Heart left ventricle (tissue), 16 donors: ENCODE measurements at regions not wholly inside any gene's neighbourhood (a gene's known extent, or its start where the extent isn't known, plus 50 kb on each side); places are given as distances from the start of the nearest gene placed in this dataset.

Experiments used
- ATAC-seq, 4 donors: fragments of 200-7000 bp; cut with Tn5 transposase; one replicate each; pipeline ENCODE4 v1.9.1; 2020 to 2022; ENCODE audit warnings: moderate library complexity in 4 of 4, mild to moderate bottlenecking in 3 of 4, moderate number of reproducible peaks in 1 of 4
- DNase-seq, 5 donors: peaks; one replicate each; pipeline ENCODE4 v3.0.0-alpha.2; 2020
- H3K27ac ChIP-seq, 12 donors: fragments of 200-600 bp; sonication (generic) in 4 of 12; one replicate each; pipeline versions ENCODE4 v1.5.0 to v1.8.0; 2016 to 2022; ENCODE audit warnings: mild to moderate bottlenecking in 2 of 12
- H3K27me3 ChIP-seq, 9 donors: fragments of 200-600 bp; sonication (generic) in 2 of 9; one replicate each; pipeline versions ENCODE4 v1.5.1 to v1.8.0; 2016 to 2022; ENCODE audit warnings: mild to moderate bottlenecking in 3 of 9
- H3K36me3 ChIP-seq, 9 donors: fragments of 200-600 bp; sonication (generic) in 2 of 9; one replicate each; pipeline versions ENCODE4 v1.5.0 to v1.8.0; 2018 to 2022; ENCODE audit warnings: mild to moderate bottlenecking in 2 of 9
- H3K4me1 ChIP-seq, 12 donors: fragments of 200-600 bp; sonication (generic) in 4 of 12; one replicate each; pipeline versions ENCODE4 v1.5.0 to v1.8.0; 2016 to 2022; ENCODE audit warnings: mild to moderate bottlenecking in 3 of 12
- H3K4me3 ChIP-seq, 12 donors: fragments of 200-600 bp; sonication (generic) in 4 of 12; one replicate each; pipeline versions ENCODE4 v1.5.0 to v1.8.0; 2017 to 2022; ENCODE audit warnings: mild to moderate bottlenecking in 9 of 12, moderate library complexity in 4 of 12
- H3K9me3 ChIP-seq, 12 donors: fragments of 200-600 bp; sonication (generic) in 4 of 12; one replicate each; pipeline versions ENCODE4 v1.5.0 to v1.8.0; 2016 to 2022; ENCODE audit warnings: mild to moderate bottlenecking in 1 of 12
- POLR2A ChIP-seq, 2 donors: fragments of 450-650 bp; IDR thresholded peaks; one replicate each; pipeline ENCODE4 v1.6.1; 2017; ENCODE audit warnings: antibody characterized with exemption in 2 of 2, mild to moderate bottlenecking in 2 of 2, moderate library complexity in 2 of 2
- WGBS, 4 donors: extraction: QIAGEN DNeasy Blood & Tissue Kit in 2 of 4; methylation state at CpG; one replicate each; pipeline versions ENCODE4 v1.1.5 to v1.1.7; 2013 to 2018; 5-methylcytosine and 5-hydroxymethylcytosine counted together
- intact Hi-C, 10 donors: fragments of 100-400 bp; cut with DNase I; formaldehyde crosslinking; loops; one replicate each; pipeline versions ENCODE4 v1.11.1 to v1.14.2; 2022
- TF ChIP-seq, protein P1 (sequence below), 12 donors: fragments of 200-600 bp; sonication (generic) in 4 of 12; IDR thresholded peaks; one replicate each; pipeline versions ENCODE4 v1.5.0 to v1.8.0; 2018 to 2022; ENCODE audit warnings: antibody characterized with exemption in 12 of 12, mild to moderate bottlenecking in 5 of 12
- donor health status: ischemic (EF 13 %, LVEDD 7.1; RV severe dilation, severe dysfunction).
- donor health status: healthy with polysubstance abuse.
- donor health status: DM: no; HTN: yes; CAD: no.
- donor health status: DM: no; HTN: no; CAD: no.
- donor health status: ischemic (EF 25% LVEDD 6.9; RV normal size, moderate dysfunction).
- donor health status: ischemic (EF 25% LVEDD 5.7; RV mildly dilated, moderate dysfunction).
- donor health status: healthy.
- donor health status: DM: yes; HTN: yes; CAD: no.
- donor health status: ischemic (EF 35%, LVEDD 5.7; RV mildly dilated, moderate dysfunction).
- donor health status: nonischemic (EF 11% LVEDD 7.7; RV severe dilation, severe dysfunction).
- donor health status: DM: yes; HTN: yes; CAD: no.
- donor health status: PGD.
- donor health status: ischemic (EF 29% LVEDD 5.4; RV normal size, mild dysfunction).
- donor health status: nonischemic (EF 23%, LVEDD 6.1; RV moderate dilation, normal function).

DNA sequence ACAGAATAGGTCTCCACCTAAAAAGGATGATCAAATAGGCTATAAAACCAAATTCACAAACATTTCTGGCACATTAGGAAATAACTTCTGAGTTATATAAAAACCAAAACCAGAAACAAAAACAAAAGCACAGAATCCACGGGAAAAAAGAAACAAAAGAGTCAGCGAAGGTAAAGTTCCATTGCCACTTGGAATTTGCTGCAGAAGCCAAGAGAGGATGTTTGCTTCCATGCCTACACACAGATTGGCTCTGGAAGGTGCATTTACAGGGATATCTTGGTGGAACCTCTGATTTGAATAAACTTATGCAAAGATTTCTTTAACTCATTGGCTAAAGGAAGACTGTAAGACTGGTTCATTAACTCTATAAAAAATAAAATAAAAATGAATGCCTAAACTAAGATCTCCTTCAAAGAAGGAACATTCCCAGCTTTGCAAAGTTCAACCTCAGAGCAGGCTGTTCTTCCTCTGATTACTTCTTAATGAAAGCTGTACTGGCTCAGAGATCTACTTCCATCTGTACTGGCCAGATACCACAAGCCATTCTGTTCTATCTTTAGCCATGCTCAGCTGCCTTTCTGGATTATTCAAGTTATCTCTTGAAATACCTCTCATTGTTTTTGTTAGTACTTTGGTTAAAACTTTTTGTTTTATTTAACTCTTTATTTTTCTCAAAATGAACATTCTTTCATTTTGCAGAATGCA, 537.5 kb upstream of the CCDC54 start:
- no peaks in the 10 kb centered on the region for H3K9me3 ChIP-seq
- intact Hi-C loops = no loop called here
- DNase-seq = no peak
- peak; percentile 69 to 82 (median 76) for ATAC-seq
- peaks cover 0 to 19% (median 6%) of the 10 kb centered on the region in 12 donors for H3K4me1 ChIP-seq
- WGBS, 4 donors = 47 to 67% (median 55%) methylated on average over 2 of the region's 2 CpGs
- TF ChIP-seq, protein P1, sequence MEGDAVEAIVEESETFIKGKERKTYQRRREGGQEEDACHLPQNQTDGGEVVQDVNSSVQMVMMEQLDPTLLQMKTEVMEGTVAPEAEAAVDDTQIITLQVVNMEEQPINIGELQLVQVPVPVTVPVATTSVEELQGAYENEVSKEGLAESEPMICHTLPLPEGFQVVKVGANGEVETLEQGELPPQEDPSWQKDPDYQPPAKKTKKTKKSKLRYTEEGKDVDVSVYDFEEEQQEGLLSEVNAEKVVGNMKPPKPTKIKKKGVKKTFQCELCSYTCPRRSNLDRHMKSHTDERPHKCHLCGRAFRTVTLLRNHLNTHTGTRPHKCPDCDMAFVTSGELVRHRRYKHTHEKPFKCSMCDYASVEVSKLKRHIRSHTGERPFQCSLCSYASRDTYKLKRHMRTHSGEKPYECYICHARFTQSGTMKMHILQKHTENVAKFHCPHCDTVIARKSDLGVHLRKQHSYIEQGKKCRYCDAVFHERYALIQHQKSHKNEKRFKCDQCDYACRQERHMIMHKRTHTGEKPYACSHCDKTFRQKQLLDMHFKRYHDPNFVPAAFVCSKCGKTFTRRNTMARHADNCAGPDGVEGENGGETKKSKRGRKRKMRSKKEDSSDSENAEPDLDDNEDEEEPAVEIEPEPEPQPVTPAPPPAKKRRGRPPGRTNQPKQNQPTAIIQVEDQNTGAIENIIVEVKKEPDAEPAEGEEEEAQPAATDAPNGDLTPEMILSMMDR (IDR thresholded peaks at IDR 0.05) = no peak
- no peak for TF ChIP-seq POLR2A (IDR thresholded peaks at IDR 0.05)
- H3K27me3 ChIP-seq = no peaks in the 10 kb centered on the region
- H3K36me3 ChIP-seq = no peaks in the 10 kb centered on the region
- H3K27ac ChIP-seq = peak overlapping the region in 6 of 12 donors; percentile 15 to 42 (median 28)
- H3K4me3 ChIP-seq = peak overlapping the region in 3 of 12 donors; percentile 2 to 23 (median 13)

DNA sequence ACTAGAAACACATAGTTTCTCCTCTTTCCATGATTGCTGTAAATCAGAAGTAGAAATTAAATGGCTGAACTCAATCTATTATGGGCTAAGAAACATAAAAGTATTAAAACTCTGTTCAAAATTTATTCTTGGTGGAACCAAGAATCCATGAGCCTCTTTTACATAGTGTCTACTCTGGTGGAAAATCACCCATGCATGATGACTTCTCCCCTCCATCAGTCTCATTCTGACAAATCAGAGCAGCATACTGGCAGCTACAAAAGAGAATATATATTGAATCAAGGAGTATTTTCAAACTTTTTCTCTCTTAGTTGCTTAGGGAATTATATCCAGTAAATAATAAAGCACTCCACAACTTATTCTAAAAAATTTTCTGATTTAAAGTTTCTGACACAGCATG, 536.9 kb upstream of the CCDC54 start:
- intact Hi-C loops = no loop called here
- peak overlapping the region in 5 of 12 donors; percentile 15 to 42 (median 25) for H3K27ac ChIP-seq
- H3K4me1 ChIP-seq = peaks cover 0 to 19% (median 6%) of the 10 kb centered on the region in 12 donors
- no peaks in the 10 kb centered on the region for H3K36me3 ChIP-seq
- TF ChIP-seq POLR2A (IDR thresholded peaks at IDR 0.05) = no peak
- TF ChIP-seq, protein P1 (IDR thresholded peaks at IDR 0.05) = no peak
- ATAC-seq (no peak), DNase-seq (no peak)
- H3K9me3 ChIP-seq = no peaks in the 10 kb centered on the region
- H3K4me3 ChIP-seq = no peak overlapping the region
- no peaks in the 10 kb centered on the region for H3K27me3 ChIP-seq

DNA sequence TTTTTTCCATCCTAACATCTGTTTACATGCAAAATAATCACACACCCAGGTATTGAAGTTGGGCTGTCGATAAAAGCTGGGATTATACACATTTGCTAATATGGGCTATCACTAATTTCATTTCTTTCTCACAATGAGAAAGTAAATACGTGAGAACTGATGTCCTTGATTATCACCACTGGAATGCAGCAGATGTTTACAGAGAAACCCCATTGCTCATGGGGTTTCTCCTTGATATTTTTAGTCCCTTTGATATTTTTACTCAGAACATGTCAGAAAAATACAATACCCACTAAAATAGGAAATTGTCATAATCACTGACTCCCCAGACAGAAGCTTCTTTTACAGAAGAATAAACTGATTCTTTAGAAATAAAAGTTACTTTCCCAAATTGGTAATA, 535.1 kb upstream of the CCDC54 start:
- H3K27me3 ChIP-seq = no peaks in the 10 kb centered on the region
- DNase-seq = no peak
- no peak overlapping the region for H3K4me3 ChIP-seq
- TF ChIP-seq, protein P1 (IDR thresholded peaks at IDR 0.05) = no peak
- TF ChIP-seq POLR2A (IDR thresholded peaks at IDR 0.05) = no peak
- peaks cover 0 to 19% (median 6%) of the 10 kb centered on the region in 12 donors for H3K4me1 ChIP-seq
- ATAC-seq = no peak
- no peaks in the 10 kb centered on the region for H3K9me3 ChIP-seq
- no peaks in the 10 kb centered on the region for H3K36me3 ChIP-seq
- H3K27ac ChIP-seq = no peak overlapping the region
- intact Hi-C loops = no loop called here
- WGBS, 4 donors = 47 to 64% (median 57%) methylated on average over 2 of the region's 2 CpGs

DNA sequence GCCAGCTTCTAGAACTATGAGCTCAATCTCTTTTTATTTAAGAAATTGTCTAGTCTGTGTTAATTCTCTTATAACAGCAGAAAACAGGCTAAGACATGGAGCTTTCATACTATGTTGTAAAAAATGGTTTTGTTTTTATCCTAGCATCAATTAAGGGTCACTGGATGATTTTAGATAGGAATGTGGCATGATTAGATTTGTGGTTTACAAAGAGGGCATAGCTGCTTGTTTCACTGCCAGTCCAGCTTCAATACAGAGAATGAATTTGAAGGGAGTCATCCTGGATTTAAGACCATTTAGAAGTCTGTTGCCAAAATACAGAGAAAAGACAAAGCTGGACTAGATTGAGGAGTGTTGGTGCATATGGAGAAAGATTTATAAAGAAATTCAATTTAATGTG, 532.6 kb upstream of the CCDC54 start:
- H3K9me3 ChIP-seq = no peaks in the 10 kb centered on the region
- ATAC-seq (no peak), DNase-seq (no peak)
- H3K4me3 ChIP-seq = no peak overlapping the region
- H3K36me3 ChIP-seq = no peaks in the 10 kb centered on the region
- TF ChIP-seq, protein P1 (IDR thresholded peaks at IDR 0.05) = no peak
- no peak for TF ChIP-seq POLR2A (IDR thresholded peaks at IDR 0.05)
- no peak overlapping the region for H3K27ac ChIP-seq
- H3K27me3 ChIP-seq = no peaks in the 10 kb centered on the region
- intact Hi-C loops = no loop called here
- peaks cover 0 to 13% (median 5%) of the 10 kb centered on the region in 12 donors for H3K4me1 ChIP-seq
